ENCODE measurements at regions not wholly inside any gene's neighbourhood (a gene's known extent, or its start where the extent isn't known, plus 50 kb on each side); places are given as distances from the start of the nearest gene placed in this dataset.
A peak's percentile ranks its signal among the peaks of the same experiment; 100 is the strongest.

DNA sequence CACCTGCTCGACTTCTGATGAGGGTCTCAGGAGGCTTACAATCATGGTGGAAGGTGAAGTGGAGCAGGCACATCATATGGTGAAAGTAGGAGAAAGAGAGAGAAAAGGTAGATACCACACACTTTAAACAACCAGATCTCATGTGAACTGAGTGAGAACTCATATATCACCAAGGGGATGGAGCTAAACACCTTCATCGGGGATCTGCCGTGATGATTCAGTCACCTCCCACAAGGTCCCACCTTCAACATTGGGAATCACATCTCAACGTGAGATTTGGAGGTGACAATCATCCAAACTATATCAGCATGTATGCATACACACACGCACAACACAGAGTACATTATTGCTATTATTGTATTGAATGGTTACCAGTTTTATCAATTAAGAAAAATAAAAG is 453.3 kb upstream of the NRSN1 start:
- TF ChIP-seq, protein P1, sequence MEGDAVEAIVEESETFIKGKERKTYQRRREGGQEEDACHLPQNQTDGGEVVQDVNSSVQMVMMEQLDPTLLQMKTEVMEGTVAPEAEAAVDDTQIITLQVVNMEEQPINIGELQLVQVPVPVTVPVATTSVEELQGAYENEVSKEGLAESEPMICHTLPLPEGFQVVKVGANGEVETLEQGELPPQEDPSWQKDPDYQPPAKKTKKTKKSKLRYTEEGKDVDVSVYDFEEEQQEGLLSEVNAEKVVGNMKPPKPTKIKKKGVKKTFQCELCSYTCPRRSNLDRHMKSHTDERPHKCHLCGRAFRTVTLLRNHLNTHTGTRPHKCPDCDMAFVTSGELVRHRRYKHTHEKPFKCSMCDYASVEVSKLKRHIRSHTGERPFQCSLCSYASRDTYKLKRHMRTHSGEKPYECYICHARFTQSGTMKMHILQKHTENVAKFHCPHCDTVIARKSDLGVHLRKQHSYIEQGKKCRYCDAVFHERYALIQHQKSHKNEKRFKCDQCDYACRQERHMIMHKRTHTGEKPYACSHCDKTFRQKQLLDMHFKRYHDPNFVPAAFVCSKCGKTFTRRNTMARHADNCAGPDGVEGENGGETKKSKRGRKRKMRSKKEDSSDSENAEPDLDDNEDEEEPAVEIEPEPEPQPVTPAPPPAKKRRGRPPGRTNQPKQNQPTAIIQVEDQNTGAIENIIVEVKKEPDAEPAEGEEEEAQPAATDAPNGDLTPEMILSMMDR (conservative IDR thresholded peaks at IDR 0.05; ENCODE audit: low read depth, low read length) = no peak
- H3K4me3 ChIP-seq (ENCODE audit: low read depth, low read length) = no peak overlapping the region
- no peak for DNase-seq (ENCODE audit: low read depth)

- no peak for DNase-seq (ENCODE audit: low read depth)
- no peak overlapping the region for H3K4me3 ChIP-seq (ENCODE audit: low read depth, low read length)
- TF ChIP-seq, protein P1 (conservative IDR thresholded peaks at IDR 0.05; ENCODE audit: low read depth, low read length) = no peak
Measured at GRCh38 chr6:23678626-23679025, 447.4 kb upstream of the NRSN1 start.

DNA sequence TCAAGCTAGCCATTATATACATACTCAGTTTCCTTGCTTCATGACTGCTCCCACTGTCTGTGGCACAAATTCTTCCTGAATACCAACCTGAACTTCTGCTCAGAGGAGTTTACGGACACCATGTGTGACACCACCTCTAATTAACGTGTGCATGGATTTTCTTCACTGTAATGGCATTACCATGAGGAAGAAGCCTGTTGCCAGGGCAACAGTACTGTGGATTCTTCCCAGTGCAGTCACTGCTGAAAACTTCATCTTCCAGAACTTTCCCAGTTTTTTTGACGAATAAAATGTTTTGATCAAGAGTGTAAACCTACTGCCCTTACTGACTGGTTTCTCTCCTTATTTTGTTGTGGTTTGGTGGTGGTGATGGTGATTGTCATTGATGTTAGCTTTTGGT is 444.3 kb upstream of the NRSN1 start:
- no peak for DNase-seq (ENCODE audit: low read depth)
- TF ChIP-seq, protein P1 (conservative IDR thresholded peaks at IDR 0.05; ENCODE audit: low read depth, low read length) = no peak
- no peak overlapping the region for H3K4me3 ChIP-seq (ENCODE audit: low read depth, low read length)

DNA sequence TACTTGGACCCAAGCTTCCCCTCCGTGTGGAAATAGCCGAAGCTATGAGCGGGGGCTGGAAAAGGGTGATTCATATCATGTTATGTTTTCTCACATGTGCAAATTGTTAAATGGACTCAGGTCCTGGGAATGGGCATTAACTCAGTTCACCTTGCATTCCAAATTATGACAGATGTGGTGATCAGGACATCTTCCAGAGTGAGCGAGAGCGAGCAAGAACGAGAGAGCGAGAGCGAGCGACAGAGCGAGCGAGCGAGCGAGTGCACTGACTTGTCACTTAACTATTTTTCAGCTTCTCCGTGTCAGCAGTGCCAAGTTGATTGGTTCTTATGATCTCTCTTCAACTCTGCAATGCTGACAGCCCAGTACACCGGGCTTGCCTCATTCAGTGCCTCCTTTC is 437.4 kb upstream of the NRSN1 start:
- TF ChIP-seq, protein P1 (conservative IDR thresholded peaks at IDR 0.05; ENCODE audit: low read depth, low read length) = no peak
- no peak overlapping the region for H3K4me3 ChIP-seq (ENCODE audit: low read depth, low read length)
- DNase-seq (ENCODE audit: low read depth) = no peak

DNA sequence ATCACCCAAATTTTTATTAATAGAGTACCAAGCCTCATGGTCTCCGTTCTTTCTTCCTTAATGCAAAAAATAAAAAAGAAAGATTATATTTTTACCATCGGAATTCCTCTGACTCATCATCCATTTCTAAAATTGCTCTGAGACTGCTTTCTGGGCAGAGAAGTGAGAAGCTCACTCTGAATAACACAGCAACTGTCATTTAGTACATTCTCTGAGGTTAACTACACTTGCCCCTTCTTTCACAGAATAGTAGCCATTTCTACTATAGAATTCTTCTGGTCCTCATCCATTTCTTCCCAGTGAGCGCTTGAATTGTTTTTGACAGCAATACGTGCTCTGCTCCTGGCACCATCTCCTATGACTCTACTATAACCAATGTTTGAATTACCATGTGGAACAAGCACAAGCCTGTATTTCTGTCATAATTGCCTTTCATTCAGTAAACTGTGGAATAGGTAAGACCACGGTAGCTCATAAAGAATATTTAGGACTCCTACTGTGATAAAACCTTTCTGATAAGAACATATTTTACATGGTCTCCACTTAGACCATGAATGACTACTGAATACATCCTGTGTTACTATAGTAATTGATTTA is 435.5 kb upstream of the NRSN1 start:
- TF ChIP-seq, protein P1 (conservative IDR thresholded peaks at IDR 0.05; ENCODE audit: low read depth, low read length) = no peak
- DNase-seq (ENCODE audit: low read depth) = no peak
- no peak overlapping the region for H3K4me3 ChIP-seq (ENCODE audit: low read depth, low read length)

- TF ChIP-seq, protein P1 (conservative IDR thresholded peaks at IDR 0.05; ENCODE audit: low read depth, low read length) = no peak
- H3K4me3 ChIP-seq (ENCODE audit: low read depth, low read length) = no peak overlapping the region
Measured at GRCh38 chr6:23692184-23692583, 433.8 kb upstream of the NRSN1 start.

DNA sequence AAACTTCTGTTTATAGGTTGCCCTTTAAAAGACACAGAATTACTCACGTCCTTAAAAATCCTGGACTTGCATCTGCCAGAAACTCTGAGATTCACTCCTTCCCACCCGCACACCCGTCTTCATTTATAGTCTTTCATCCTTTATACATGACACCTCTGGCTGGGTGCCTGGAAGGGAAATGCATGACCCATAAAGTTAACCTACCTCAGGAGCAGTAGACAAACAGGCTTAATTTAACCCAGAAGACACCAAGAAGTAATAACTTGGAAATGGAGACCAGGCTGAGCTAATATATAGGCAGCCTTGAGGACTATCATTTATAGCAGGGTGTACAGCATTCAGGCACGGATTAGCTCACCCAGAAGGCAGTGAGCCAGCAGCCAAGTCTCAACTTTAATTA is 429.0 kb upstream of the NRSN1 start:
- TF ChIP-seq, protein P1 (conservative IDR thresholded peaks at IDR 0.05; ENCODE audit: low read depth, low read length) = no peak
- DNase-seq (ENCODE audit: low read depth) = peak; percentile 15
- no peak overlapping the region for H3K4me3 ChIP-seq (ENCODE audit: low read depth, low read length)

More at GRCh38 chr6:23692184-23692583, 433.8 kb upstream of the NRSN1 start:
- no peak for DNase-seq (ENCODE audit: low read depth)
